GM13977 (cell line): ENCODE measurements at regions not wholly inside any gene's neighbourhood (a gene's known extent, or its start where the extent isn't known, plus 50 kb on each side); places are given as distances from the start of the nearest gene placed in this dataset.

Experiments used
- DNase-seq: peaks from one replicate; pipeline ENCODE4 v3.0.0; 2012; ENCODE audit warnings: low spot score
- CTCF ChIP-seq: IDR thresholded peaks from 2 replicates; pipeline ENCODE4 v1.5.1; 2012; ENCODE audit warnings: mild to moderate bottlenecking, control low read depth; ENCODE audit not compliant: insufficient read depth; ENCODE audit errors: extremely low read depth, missing control alignments
- in situ Hi-C: fragments of 300-500 bp; cut with MboI; formaldehyde crosslinking; loops from one replicate; pipeline ENCODE4 v1.12.0; 2022; ENCODE audit warnings: low sequenced_read_pairs, low pct_unique_long_range_greater_than_20kb, mixed read lengths, inconsistent platforms; ENCODE audit not compliant: unreplicated experiment

- no peak for DNase-seq
- in situ Hi-C loops: no loop called here
- TF ChIP-seq CTCF: no peak
Measured at GRCh38 chr22:48947636-48948035, 880.0 kb downstream of the BRD1 start.

GRCh38 chr22:48945621-48946458, 881.8 kb downstream of the BRD1 start:
- DNase-seq: no peak
- TF ChIP-seq CTCF: no peak
- in situ Hi-C loops: no loop called here

- TF ChIP-seq CTCF: no peak
- no peak for DNase-seq
- in situ Hi-C loops: no loop called here
Measured at GRCh38 chr22:48944751-48945620, 882.7 kb downstream of the BRD1 start.

- no peak for DNase-seq
- TF ChIP-seq CTCF: no peak
- in situ Hi-C loops: no loop called here
Measured at GRCh38 chr22:48944433-48944750, 883.3 kb downstream of the BRD1 start.

- no peak for DNase-seq
- in situ Hi-C loops: no loop called here
- TF ChIP-seq CTCF: no peak
Measured at GRCh38 chr22:48943567-48944432, 883.9 kb downstream of the BRD1 start.
